Peyer's patch (tissue), 4 donors: ENCODE measurements at regions not wholly inside any gene's neighbourhood (a gene's known extent, or its start where the extent isn't known, plus 50 kb on each side); places are given as distances from the start of the nearest gene placed in this dataset.
"Not testable (repeated sequence)": the region's sequence is repeated elsewhere in the genome, so short reads cannot be mapped to it uniquely, and the experiment has no call there.

ENCODE experiments used
- DNase-seq, 3 donors: peaks; one replicate each; pipeline ENCODE4 v3.0.0-alpha.2; 2017 to 2019
- H3K27ac ChIP-seq, 4 donors: fragments of 200-600 bp; sonication (generic); one replicate each; pipeline ENCODE4 v1.5.1; 2016 to 2019
- H3K27me3 ChIP-seq, 2 donors: fragments of 200-600 bp; sonication (generic); one replicate each; pipeline ENCODE4 v1.5.1; 2019
- H3K36me3 ChIP-seq, 3 donors: fragments of 200-600 bp; sonication (generic); one replicate each; pipeline ENCODE4 v1.5.1; 2016 to 2019
- H3K4me1 ChIP-seq, 4 donors: fragments of 200-600 bp; sonication (generic); one replicate each; pipeline ENCODE4 v1.5.1; 2016 to 2019
- H3K4me3 ChIP-seq, 4 donors: fragments of 200-600 bp; sonication (generic); 1 replicate in 3 of 4; 2 replicates in 1 of 4; pipeline ENCODE4 v1.5.1; 2016 to 2019; ENCODE audit warnings: mild to moderate bottlenecking in 1 of 4
- H3K9me3 ChIP-seq, 4 donors: fragments of 200-600 bp; sonication (generic); one replicate each; pipeline ENCODE4 v1.5.1; 2016 to 2019; ENCODE audit warnings: mild to moderate bottlenecking in 1 of 4
- CTCF ChIP-seq, 6 experiments: fragments of 450-650 bp in 4 of 6; fragments of 200-600 bp in 2 of 6; sonication (generic) in 1 of 6; IDR thresholded peaks; one replicate each; pipeline ENCODE4 v1.5.1; 2017 to 2019; ENCODE audit warnings: antibody characterized with exemption in 6 of 6, mild to moderate bottlenecking in 3 of 6, moderate library complexity in 1 of 6
- POLR2A ChIP-seq, 2 donors: fragments of 450-650 bp; IDR thresholded peaks; one replicate each; pipeline ENCODE4 v1.5.1; 2017; ENCODE audit warnings: antibody characterized with exemption in 2 of 2, mild to moderate bottlenecking in 2 of 2, moderate library complexity in 2 of 2

- no peak overlapping the region for H3K4me3 ChIP-seq
- no peaks in the 10 kb centered on the region for H3K27me3 ChIP-seq
- H3K36me3 ChIP-seq, result no peaks in the 10 kb centered on the region
- no peak for DNase-seq
- H3K4me1 ChIP-seq, result no peaks in the 10 kb centered on the region
- no peaks in the 10 kb centered on the region for H3K9me3 ChIP-seq
- no peak overlapping the region for H3K27ac ChIP-seq
- TF ChIP-seq CTCF (IDR thresholded peaks at IDR 0.05), result no peak
- TF ChIP-seq POLR2A (IDR thresholded peaks at IDR 0.05), result no peak
Measured at GRCh38 chr3:159881828-159882309, 106.8 kb upstream of the IL12A start.

GRCh38 chr3:159882367-159882766 is 106.3 kb upstream of the IL12A start:
- Histone ChIP-seq H3K27ac (peak overlapping the region in 1 of 4 donors; percentile 7), H3K4me1 (no peaks in the 10 kb centered on the region), H3K27me3 (no peaks in the 10 kb centered on the region), H3K36me3 (no peaks in the 10 kb centered on the region), H3K4me3 (no peak overlapping the region), H3K9me3 (no peaks in the 10 kb centered on the region)
- TF ChIP-seq POLR2A (IDR thresholded peaks at IDR 0.05) (no peak), CTCF (IDR thresholded peaks at IDR 0.05) (no peak)
- no peak for DNase-seq

GRCh38 chr3:159882790-159883779 is 105.5 kb upstream of the IL12A start:
- H3K27me3 ChIP-seq, result no peaks in the 10 kb centered on the region
- no peak for DNase-seq
- TF ChIP-seq POLR2A (IDR thresholded peaks at IDR 0.05) (no peak), CTCF (IDR thresholded peaks at IDR 0.05) (no peak)
- H3K27ac ChIP-seq, result peak overlapping the region in 1 of 4 donors; percentile 7
- H3K9me3 ChIP-seq, result no peaks in the 10 kb centered on the region
- no peak overlapping the region for H3K4me3 ChIP-seq
- H3K4me1 ChIP-seq, result peaks cover 0 to 6% (median 0%) of the 10 kb centered on the region in 4 donors
- H3K36me3 ChIP-seq, result no peaks in the 10 kb centered on the region

GRCh38 chr3:159884661-159885402 is 103.8 kb upstream of the IL12A start:
- no peaks in the 10 kb centered on the region for H3K9me3 ChIP-seq
- H3K27ac ChIP-seq, result no peak overlapping the region
- H3K27me3 ChIP-seq, result no peaks in the 10 kb centered on the region
- peak; percentile 7 to 72 (median 52) for TF ChIP-seq CTCF (IDR thresholded peaks at IDR 0.05)
- TF ChIP-seq POLR2A (IDR thresholded peaks at IDR 0.05), result no peak
- no peak for DNase-seq
- peaks cover 0 to 7% (median 0%) of the 10 kb centered on the region in 4 donors for H3K4me1 ChIP-seq
- no peak overlapping the region for H3K4me3 ChIP-seq
- H3K36me3 ChIP-seq, result no peaks in the 10 kb centered on the region

- no peaks in the 10 kb centered on the region for H3K9me3 ChIP-seq
- no peak overlapping the region for H3K4me3 ChIP-seq
- peaks cover 0 to 7% (median 0%) of the 10 kb centered on the region in 4 donors for H3K4me1 ChIP-seq
- no peak overlapping the region for H3K27ac ChIP-seq
- no peaks in the 10 kb centered on the region for H3K36me3 ChIP-seq
- DNase-seq, result no peak
- TF ChIP-seq CTCF (IDR thresholded peaks at IDR 0.05), result no peak
- TF ChIP-seq POLR2A (IDR thresholded peaks at IDR 0.05), result no peak
- H3K27me3 ChIP-seq, result no peaks in the 10 kb centered on the region
Measured at GRCh38 chr3:159886050-159886449, 102.6 kb upstream of the IL12A start.

- H3K27me3 ChIP-seq, H3K4me3 ChIP-seq, DNase-seq, H3K4me1 ChIP-seq, H3K9me3 ChIP-seq, H3K36me3 ChIP-seq: not testable (repeated sequence)
- H3K27ac ChIP-seq, result peak overlapping the region in 1 of 4 donors; percentile 16
Measured at GRCh38 chr3:159886530-159886929, 102.1 kb upstream of the IL12A start.
